IMR-90 (cell line): ENCODE measurements at regions not wholly inside any gene's neighbourhood (a gene's known extent, or its start where the extent isn't known, plus 50 kb on each side); places are given as distances from the start of the nearest gene placed in this dataset.

Source experiments
- ATAC-seq: fragments of 200-7000 bp; cut with Tn5 transposase; 2 replicates; pipeline ENCODE4 v1.9.1; 2020; ENCODE audit warnings: low read depth, mild to moderate bottlenecking, moderate library complexity
- BruUV-seq: library from RNA; stranded (reverse); fragments of 400-500 nt; replicated peaks from 2 replicates; lab custom pipeline; 2021; lab: Mats Ljungman, UMichigan
- CTCF ChIA-PET: fragments of 300-600 bp; formaldehyde crosslinking; extraction: SDS; loops from one replicate; lab custom pipeline; 2021; ENCODE audit warnings: antibody characterized with exemption; lab: Yijun Ruan, JAX
- POLR2A ChIA-PET: fragments of 300-600 bp; sonication (Branson Sonifier 250); formaldehyde crosslinking; loops from one replicate; lab custom pipeline; 2022; ENCODE audit warnings: antibody characterized with exemption; ENCODE audit not compliant: unreplicated experiment; lab: Charles Lee
- DNase-seq: peaks from one replicate; pipeline ENCODE4 v3.0.0; 2013
- H2AFZ ChIP-seq: replicated peaks from 2 replicates; pipeline ENCODE3; 2013; ENCODE audit warnings: low read length, mild to moderate bottlenecking; ENCODE audit not compliant: poor library complexity
- H2AK5ac ChIP-seq: 2 replicates; pipeline ENCODE4 v1.6.1; 2013; ENCODE audit warnings: low read depth, low read length, inconsistent platforms
- H2AK9ac ChIP-seq: replicated peaks from 2 replicates; pipeline ENCODE3; 2013; ENCODE audit warnings: mild to moderate bottlenecking, low read depth, low read length, moderate library complexity; ENCODE audit not compliant: poor library complexity
- H2BK120ac ChIP-seq: 2 replicates; pipeline ENCODE4 v1.6.1; 2013; ENCODE audit warnings: low read depth, low read length, inconsistent platforms
- H2BK15ac ChIP-seq: 3 replicates; pipeline ENCODE4 v1.6.1; 2013; ENCODE audit warnings: low read depth, low read length, inconsistent platforms
- H2BK20ac ChIP-seq: 2 replicates; pipeline ENCODE4 v1.6.1; 2013; ENCODE audit warnings: low read depth, mild to moderate bottlenecking, inconsistent platforms, low read length, moderate library complexity
- H2BK5ac ChIP-seq: 2 replicates; pipeline ENCODE4 v1.6.1; 2013; ENCODE audit warnings: mild to moderate bottlenecking, low read depth, low read length, inconsistent platforms; ENCODE audit not compliant: poor library complexity, severe bottlenecking
- H3K14ac ChIP-seq: replicated peaks from 2 replicates; pipeline ENCODE4 v1.6.1; 2013; ENCODE audit warnings: low read depth, low read length, inconsistent platforms
- H3K18ac ChIP-seq: 2 replicates; pipeline ENCODE4 v1.6.1; 2013; ENCODE audit warnings: low read depth, low read length, control low read depth
- H3K23ac ChIP-seq: 2 replicates; pipeline ENCODE4 v1.6.1; 2013; ENCODE audit warnings: low read depth, low read length, inconsistent platforms
- H3K27ac ChIP-seq: 2 replicates; pipeline ENCODE4 v1.5.1; 2013; ENCODE audit warnings: mild to moderate bottlenecking, control low read depth, low read length; ENCODE audit not compliant: insufficient read depth
- H3K27me3 ChIP-seq: 2 replicates; pipeline ENCODE4 v1.6.1; 2013; ENCODE audit warnings: low read length; ENCODE audit not compliant: control insufficient read depth, insufficient read depth
- H3K36me3 ChIP-seq: 2 replicates; pipeline ENCODE4 v1.6.1; 2013; ENCODE audit warnings: low read length, mixed read lengths; ENCODE audit not compliant: control insufficient read depth, insufficient read depth
- H3K4ac ChIP-seq: 2 replicates; pipeline ENCODE4 v1.6.1; 2013; ENCODE audit warnings: low read depth, low read length, inconsistent platforms
- H3K4me1 ChIP-seq: 2 replicates; pipeline ENCODE4 v1.6.1; 2013; ENCODE audit warnings: low read length, mixed read lengths; ENCODE audit not compliant: control insufficient read depth, insufficient read depth
- H3K4me2 ChIP-seq: 2 replicates; pipeline ENCODE4 v1.6.1; 2013; ENCODE audit warnings: low read depth, mild to moderate bottlenecking, control low read depth, low read length, moderate library complexity
- H3K4me3 ChIP-seq: 2 replicates; pipeline ENCODE4 v1.5.1; 2013; ENCODE audit warnings: low read depth, mild to moderate bottlenecking, control low read depth, low read length, moderate library complexity; ENCODE audit not compliant: insufficient read depth
- H3K56ac ChIP-seq: 2 replicates; pipeline ENCODE4 v1.6.1; 2013; ENCODE audit warnings: low read length, inconsistent platforms; ENCODE audit not compliant: insufficient read depth; ENCODE audit errors: extremely low read depth
- H3K79me1 ChIP-seq, 2 experiments: 2 replicates each; pipeline ENCODE4 v1.6.1; 2013; ENCODE audit warnings: low read length in 2 of 2, inconsistent platforms in 1 of 2, low read depth in 1 of 2
- H3K9ac ChIP-seq: 2 replicates; pipeline ENCODE4 v1.6.1; 2013; ENCODE audit warnings: low read depth, low read length, control low read depth
- H3K9me1 ChIP-seq: 2 replicates; pipeline ENCODE4 v1.6.1; 2013; ENCODE audit warnings: low read length, inconsistent platforms; ENCODE audit not compliant: insufficient read depth
- H3K9me3 ChIP-seq: 2 replicates; pipeline ENCODE4 v1.6.1; 2013; ENCODE audit warnings: low read length; ENCODE audit not compliant: control insufficient read depth, insufficient read depth
- H4K20me1 ChIP-seq: 2 replicates; pipeline ENCODE4 v1.6.1; 2013; ENCODE audit warnings: low read length, inconsistent platforms; ENCODE audit not compliant: insufficient read depth
- H4K5ac ChIP-seq: 2 replicates; pipeline ENCODE4 v1.6.1; 2013; ENCODE audit warnings: mild to moderate bottlenecking, low read depth, low read length, control low read depth
- H4K8ac ChIP-seq, 2 experiments: 2 replicates each; pipeline ENCODE4 v1.6.1; 2013; ENCODE audit warnings: low read depth in 2 of 2, low read length in 2 of 2, control low read depth in 1 of 2, inconsistent platforms in 1 of 2
- H4K91ac ChIP-seq: 2 replicates; pipeline ENCODE4 v1.6.1; 2013; ENCODE audit warnings: low read depth, low read length, inconsistent platforms; ENCODE audit not compliant: insufficient read depth
- CEBPB ChIP-seq: IDR thresholded peaks from 2 replicates; pipeline ENCODE4 v1.6.1; 2012; ENCODE audit warnings: low read depth, low read length, improper control_type of control experiment
- CHD1 ChIP-seq: IDR thresholded peaks from 2 replicates; pipeline ENCODE4 v1.6.1; 2012; ENCODE audit warnings: low read depth, low read length, improper control_type of control experiment
- WGBS, 2 experiments: methylation state at CpG; one replicate each; pipeline versions ENCODE4 v1.1.5 to v1.1.7; 2013; ENCODE audit warnings: missing lambda C conversion rate in 2 of 2; ENCODE audit not compliant: insufficient read length in 1 of 2; ENCODE audit errors: extremely low coverage in 2 of 2; 5-methylcytosine and 5-hydroxymethylcytosine counted together
- dilution Hi-C: fragments of 300-500 bp; cut with HindIII; formaldehyde crosslinking; loops from one replicate; pipeline ENCODE4 v1.14.3; 2018; ENCODE audit warnings: low sequenced_read_pairs; ENCODE audit not compliant: unreplicated experiment
- in situ Hi-C: fragments of 300-500 bp; cut with MboI; formaldehyde crosslinking; loops from 3 replicates; pipeline ENCODE4 v1.14.3; 2019; ENCODE audit warnings: low sequenced_read_pairs, inconsistent platforms, mixed read lengths
- intact Hi-C: fragments of 100-400 bp; cut with micrococcal nuclease; formaldehyde crosslinking; loops from 2 replicates; pipeline ENCODE4 v1.10.0; 2022

GRCh38 chr12:92275443-92276154 is 130.0 kb upstream of the BTG1 start:
- WGBS, 2 experiments = 100% methylated on average over 2 of the region's 7 CpGs; no CpG with 5 or more reads in 1 of the 2 experiments
- Histone ChIP-seq H4K8ac (no peak overlapping the region), H3K27ac (no peak overlapping the region), H2AK9ac (no peak overlapping the region), H2BK15ac (no peak overlapping the region), H3K9me1 (no peaks in the 10 kb centered on the region), H4K5ac (no peak overlapping the region), H3K36me3 (no peaks in the 10 kb centered on the region), H3K4ac (no peak overlapping the region), H3K4me3 (no peak overlapping the region), H2BK20ac (no peak overlapping the region), H3K9me3 (no peaks in the 10 kb centered on the region), H2AK5ac (no peak overlapping the region), H2AFZ (no peak overlapping the region), H3K4me2 (no peak overlapping the region), H3K56ac (no peak overlapping the region), H3K79me1 (no peaks in the 10 kb centered on the region), H3K14ac (no peak overlapping the region), H3K9ac (no peak overlapping the region), H3K4me1 (no peaks in the 10 kb centered on the region), H3K23ac (no peak overlapping the region), H3K27me3 (no peaks in the 10 kb centered on the region; the same call in 1 of the 2 replicates), H2BK120ac (no peak overlapping the region), H4K20me1 (no peaks in the 10 kb centered on the region), H4K91ac (no peak overlapping the region), H3K18ac (no peak overlapping the region), H2BK5ac (no peak overlapping the region)
- no TSS peak for BruUV-seq
- ATAC-seq (no peak), DNase-seq (no peak)
- POLR2A ChIA-PET = no interaction called here
- dilution Hi-C loops = no loop called here
- TF ChIP-seq CHD1 = no peak
- TF ChIP-seq CEBPB = peak; percentile 87
- intact Hi-C loops = no loop called here
- in situ Hi-C loops = no loop called here
- CTCF ChIA-PET = interaction anchor here (1.0 kb wide), 1 partner anchor 130 kb away, joined by 5 read pairs; the partner anchor contains the start of gene BTG1
